ENCODE measurements at regions not wholly inside any gene's neighbourhood (a gene's known extent, or its start where the extent isn't known, plus 50 kb on each side); places are given as distances from the start of the nearest gene placed in this dataset.

DNA sequence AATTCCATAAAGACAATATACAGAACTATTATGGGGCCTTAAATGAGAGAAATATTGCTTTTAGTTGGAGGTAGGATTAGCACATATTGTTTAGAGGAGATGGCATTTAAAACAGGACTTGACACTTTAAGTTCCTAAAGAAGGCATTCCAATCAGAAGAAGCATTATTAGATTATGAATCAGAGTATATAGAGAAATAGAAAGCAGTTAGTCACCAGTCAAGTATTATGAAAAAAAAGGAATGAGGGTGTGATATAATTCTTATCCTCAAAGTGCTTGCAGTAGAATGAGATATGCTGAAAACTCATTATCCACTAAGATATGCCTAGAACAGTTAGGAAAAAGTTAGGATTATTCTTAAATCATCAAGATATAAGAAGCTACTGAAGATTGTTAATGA is 456.2 kb downstream of the ZNF385D start:
- Mint-ChIP-seq H3K36me3 (no peaks in the 10 kb centered on the region), H3K27ac (no peak overlapping the region), H3K4me1 (ENCODE audit: low read depth) (no peaks in the 10 kb centered on the region), H3K27me3 (no peaks in the 10 kb centered on the region), H3K4me3 (no peak overlapping the region), H3K9me3 (peaks cover 13% of the 10 kb centered on the region)
- ChIA-PET POLR2A (no interaction called here), CTCF (no interaction called here)
- intact Hi-C loops (cut with micrococcal nuclease) = no loop called here
- no peak for DNase-seq

DNA sequence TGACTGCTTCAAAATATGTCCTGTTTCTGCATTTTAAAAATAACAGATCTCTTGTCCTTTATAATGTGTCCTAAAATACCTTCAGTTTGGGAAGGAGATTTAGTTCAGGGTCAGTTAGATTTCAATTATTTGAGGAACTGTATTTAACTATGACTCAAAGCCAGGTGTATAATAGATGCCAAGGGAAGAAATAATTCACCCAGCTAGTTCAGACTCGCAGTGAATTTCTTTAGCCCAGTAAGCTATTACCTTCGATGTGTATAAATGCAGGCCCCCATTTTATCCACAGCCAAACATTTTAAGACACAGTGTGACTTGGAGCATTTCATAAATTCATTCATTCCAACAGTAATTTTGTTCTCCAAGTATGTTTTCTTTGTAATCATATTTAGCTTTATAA is 458.0 kb downstream of the ZNF385D start:
- Mint-ChIP-seq H3K36me3 (no peaks in the 10 kb centered on the region), H3K4me1 (ENCODE audit: low read depth) (no peaks in the 10 kb centered on the region), H3K9me3 (peaks cover 5% of the 10 kb centered on the region), H3K4me3 (no peak overlapping the region), H3K27me3 (no peaks in the 10 kb centered on the region), H3K27ac (no peak overlapping the region)
- ChIA-PET CTCF (no interaction called here), POLR2A (no interaction called here)
- no peak for DNase-seq
- intact Hi-C loops (cut with micrococcal nuclease) = no loop called here

DNA sequence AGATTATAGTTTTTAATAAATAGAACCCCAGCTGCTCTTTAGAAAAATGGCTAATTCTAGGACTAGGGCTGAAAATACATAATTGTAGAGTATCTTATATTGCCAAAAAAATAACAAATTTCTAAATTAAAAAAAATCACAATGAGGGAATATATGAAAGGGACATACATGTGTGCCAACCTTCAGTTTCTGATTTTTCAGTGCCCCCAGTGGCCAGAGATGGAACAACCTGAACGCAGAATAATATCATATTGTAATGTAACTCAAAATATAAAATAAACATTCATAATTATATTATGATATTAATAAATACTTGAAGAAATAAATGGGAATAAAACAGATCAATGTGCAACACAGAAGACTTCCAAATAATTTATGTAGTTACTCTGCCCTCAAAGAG is 460.5 kb downstream of the ZNF385D start:
- no peak overlapping the region for H3K27ac Mint-ChIP-seq
- peaks cover 4% of the 10 kb centered on the region for H3K9me3 Mint-ChIP-seq
- no peaks in the 10 kb centered on the region for H3K27me3 Mint-ChIP-seq
- H3K4me3 Mint-ChIP-seq = no peak overlapping the region
- ChIA-PET CTCF (no interaction called here), POLR2A (no interaction called here)
- no peaks in the 10 kb centered on the region for H3K4me1 Mint-ChIP-seq (ENCODE audit: low read depth)
- no peaks in the 10 kb centered on the region for H3K36me3 Mint-ChIP-seq
- intact Hi-C loops (cut with micrococcal nuclease) = no loop called here
- DNase-seq = no peak

DNA sequence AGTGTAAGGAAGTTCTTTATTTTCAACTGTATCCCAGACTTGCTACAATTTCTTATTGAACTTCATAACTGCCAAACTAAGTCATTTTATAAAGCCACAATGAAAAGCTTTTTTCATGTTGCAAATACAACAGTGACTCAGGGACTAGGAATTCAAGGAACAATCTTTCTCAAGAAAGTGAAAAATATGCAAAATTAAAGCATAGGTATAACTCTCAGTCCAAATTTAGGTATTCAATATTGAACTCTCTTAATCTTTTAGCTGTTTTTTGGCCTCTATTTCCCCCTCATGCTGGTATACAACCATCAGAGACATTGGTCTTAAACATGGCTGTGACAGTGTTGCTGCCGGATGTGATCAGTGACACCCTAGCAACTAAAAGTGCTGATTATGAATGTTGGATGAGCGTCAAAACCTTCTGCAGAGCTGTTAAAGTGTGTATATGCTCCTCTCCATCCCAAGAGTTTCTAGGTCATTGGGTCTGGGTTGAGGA is 476.9 kb downstream of the ZNF385D start:
- Mint-ChIP-seq H3K9me3 (peaks cover 17% of the 10 kb centered on the region), H3K27me3 (no peaks in the 10 kb centered on the region), H3K4me1 (ENCODE audit: low read depth) (no peaks in the 10 kb centered on the region), H3K36me3 (no peaks in the 10 kb centered on the region), H3K27ac (no peak overlapping the region), H3K4me3 (no peak overlapping the region)
- CTCF ChIA-PET = no interaction called here
- no peak for DNase-seq
- intact Hi-C loops (cut with micrococcal nuclease) = no loop called here
- POLR2A ChIA-PET = no interaction called here

DNA sequence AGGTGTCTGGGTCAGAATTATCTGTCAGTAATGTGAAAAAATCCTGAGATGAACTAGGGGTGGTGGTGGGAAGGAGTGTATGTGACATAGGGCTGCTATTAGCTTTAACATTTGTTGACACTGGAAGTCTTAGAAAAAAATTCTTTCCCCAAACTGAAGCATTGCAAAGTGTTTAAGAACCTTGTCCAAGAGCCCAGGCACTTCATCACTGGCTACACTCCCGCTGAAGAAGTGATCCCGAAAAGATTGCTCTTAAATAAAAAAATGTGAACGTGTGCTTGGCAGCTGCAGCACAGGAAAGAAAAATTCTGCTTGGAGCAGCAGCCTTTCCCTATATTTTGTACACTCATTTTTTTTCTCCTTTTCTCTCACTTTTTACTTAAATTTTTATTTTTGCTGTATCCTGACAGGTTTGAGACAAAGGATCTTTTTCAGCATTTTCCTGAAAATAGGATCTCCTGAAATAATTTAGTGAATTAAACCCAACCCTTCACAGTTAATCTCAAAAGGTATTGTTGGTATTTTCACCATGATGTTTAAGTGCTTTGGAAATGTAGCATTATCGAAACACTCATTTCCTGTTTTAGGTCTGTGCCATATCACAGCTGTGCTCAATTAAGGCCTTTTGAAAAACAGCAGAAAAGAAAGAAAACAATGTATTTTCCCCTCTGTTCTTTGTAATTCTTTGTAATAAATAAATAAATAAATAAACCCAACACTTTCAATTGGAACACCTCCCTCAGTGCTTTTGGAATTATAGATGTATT is 477.6 kb downstream of the ZNF385D start:
- POLR2A ChIA-PET = no interaction called here
- H3K27me3 Mint-ChIP-seq = no peaks in the 10 kb centered on the region
- peaks cover 21% of the 10 kb centered on the region for H3K9me3 Mint-ChIP-seq
- no peaks in the 10 kb centered on the region for H3K4me1 Mint-ChIP-seq (ENCODE audit: low read depth)
- intact Hi-C loops (cut with micrococcal nuclease) = no loop called here
- no peak overlapping the region for H3K4me3 Mint-ChIP-seq
- DNase-seq = no peak
- H3K27ac Mint-ChIP-seq = no peak overlapping the region
- H3K36me3 Mint-ChIP-seq = no peaks in the 10 kb centered on the region
- CTCF ChIA-PET = interaction anchor here (0.8 kb wide), 1 partner anchor 10 kb away, joined by 3 read pairs; no protein-coding TSS in a partner anchor

DNA sequence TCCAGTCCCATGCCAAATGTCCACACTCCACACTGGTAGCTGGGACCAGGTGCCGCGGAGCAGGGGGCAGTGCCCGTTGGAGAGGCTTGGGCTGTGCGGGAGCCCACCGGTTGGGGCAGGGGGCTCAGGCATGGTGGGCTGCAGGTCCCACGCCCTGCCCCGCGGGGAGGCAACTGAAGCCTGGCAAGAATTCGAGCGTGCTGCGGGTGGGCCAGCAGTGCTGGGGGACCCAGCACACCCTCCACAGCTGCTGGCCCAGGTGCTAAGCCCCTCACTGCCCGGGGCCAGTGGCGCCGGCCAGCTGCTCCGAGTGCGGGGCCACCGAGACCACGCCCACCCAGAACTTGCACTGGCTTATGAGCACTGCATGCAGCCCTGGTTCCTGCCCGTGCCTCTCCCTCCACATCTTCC is 479.4 kb downstream of the ZNF385D start:
- POLR2A ChIA-PET = no interaction called here
- peaks cover 25% of the 10 kb centered on the region for H3K9me3 Mint-ChIP-seq
- intact Hi-C loops (cut with micrococcal nuclease) = no loop called here

DNA sequence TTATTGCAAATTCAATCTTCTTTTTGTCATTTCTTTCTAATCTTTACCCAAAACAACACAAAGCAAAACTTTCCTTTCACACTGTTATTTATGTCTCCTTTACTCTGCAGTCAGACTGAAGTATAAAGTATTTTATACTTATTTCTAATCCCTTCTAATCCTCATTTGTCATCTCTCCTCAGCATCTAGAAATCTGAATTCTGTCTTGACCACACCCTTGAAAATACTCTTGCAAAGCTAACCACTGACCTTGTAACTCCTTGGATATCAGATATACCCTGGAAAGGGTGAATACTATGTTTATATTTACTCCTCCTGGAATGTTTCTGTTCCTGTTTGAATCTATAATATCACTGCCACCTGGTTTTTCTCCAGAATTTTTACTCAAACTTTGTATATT is 481.1 kb downstream of the ZNF385D start:
- Mint-ChIP-seq H3K9me3 (peaks cover 17% of the 10 kb centered on the region), H3K4me1 (ENCODE audit: low read depth) (no peaks in the 10 kb centered on the region), H3K4me3 (no peak overlapping the region), H3K27me3 (no peaks in the 10 kb centered on the region), H3K36me3 (no peaks in the 10 kb centered on the region), H3K27ac (no peak overlapping the region)
- intact Hi-C loops (cut with micrococcal nuclease) = no loop called here
- CTCF ChIA-PET = no interaction called here
- POLR2A ChIA-PET = no interaction called here
- DNase-seq = no peak

More for the DNA sequence above, 479.4 kb downstream of the ZNF385D start:
- CTCF ChIA-PET = no interaction called here
- Mint-ChIP-seq H3K27me3 (no peaks in the 10 kb centered on the region), H3K27ac (no peak overlapping the region), H3K4me1 (ENCODE audit: low read depth) (no peaks in the 10 kb centered on the region), H3K36me3 (no peaks in the 10 kb centered on the region), H3K4me3 (no peak overlapping the region)
- no peak for DNase-seq

DNA sequence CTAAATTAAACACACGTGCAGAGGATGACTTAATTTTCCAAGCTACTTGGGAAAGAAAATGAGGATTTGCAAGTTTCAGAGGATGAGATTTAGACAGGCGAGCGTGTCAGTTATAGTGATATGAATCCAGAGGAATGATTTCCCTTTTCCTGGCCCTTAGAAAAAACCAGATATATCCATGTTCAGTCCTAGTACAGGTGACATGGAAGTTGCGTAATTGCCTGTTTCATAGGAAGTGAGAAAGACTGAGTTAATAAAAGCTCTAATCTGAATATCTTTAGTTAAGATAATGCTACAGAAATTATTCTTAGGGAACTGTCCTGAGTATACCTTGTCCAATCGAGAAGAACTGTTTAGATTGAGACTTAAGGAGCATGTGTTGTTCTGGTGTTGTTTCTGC is 490.5 kb downstream of the ZNF385D start:
- no peaks in the 10 kb centered on the region for H3K36me3 Mint-ChIP-seq
- intact Hi-C loops (cut with micrococcal nuclease) = no loop called here
- H3K27ac Mint-ChIP-seq = no peak overlapping the region
- H3K9me3 Mint-ChIP-seq = peaks cover 6% of the 10 kb centered on the region
- H3K27me3 Mint-ChIP-seq = no peaks in the 10 kb centered on the region
- CTCF ChIA-PET = no interaction called here
- H3K4me1 Mint-ChIP-seq (ENCODE audit: low read depth) = no peaks in the 10 kb centered on the region
- POLR2A ChIA-PET = no interaction called here
- H3K4me3 Mint-ChIP-seq = no peak overlapping the region
- no peak for DNase-seq

DNA sequence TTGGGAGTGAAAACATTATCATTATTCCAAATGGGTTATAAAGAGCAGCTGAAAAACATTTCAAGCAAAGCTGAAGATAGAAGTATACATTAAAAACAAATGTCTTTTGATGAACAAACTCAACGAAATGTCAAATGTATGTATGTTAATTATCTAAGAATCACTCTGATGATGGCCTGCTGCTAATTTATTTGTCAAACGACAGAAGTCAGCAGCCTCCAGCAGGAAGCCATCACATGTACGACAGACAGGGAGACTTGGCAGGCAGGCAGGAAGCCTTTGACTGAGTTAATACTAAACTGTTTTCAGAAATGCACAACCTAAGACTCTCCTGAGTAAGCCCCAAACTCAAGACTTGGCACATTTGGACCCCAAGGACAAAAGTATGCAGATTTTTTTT is 491.1 kb downstream of the ZNF385D start:
- intact Hi-C loops (cut with micrococcal nuclease) = no loop called here
- H3K4me3 Mint-ChIP-seq = no peak overlapping the region
- CTCF ChIA-PET = no interaction called here
- H3K27me3 Mint-ChIP-seq = no peaks in the 10 kb centered on the region
- H3K36me3 Mint-ChIP-seq = no peaks in the 10 kb centered on the region
- DNase-seq = no peak
- no peak overlapping the region for H3K27ac Mint-ChIP-seq
- no peaks in the 10 kb centered on the region for H3K4me1 Mint-ChIP-seq (ENCODE audit: low read depth)
- POLR2A ChIA-PET = no interaction called here
- H3K9me3 Mint-ChIP-seq = peaks cover 6% of the 10 kb centered on the region

DNA sequence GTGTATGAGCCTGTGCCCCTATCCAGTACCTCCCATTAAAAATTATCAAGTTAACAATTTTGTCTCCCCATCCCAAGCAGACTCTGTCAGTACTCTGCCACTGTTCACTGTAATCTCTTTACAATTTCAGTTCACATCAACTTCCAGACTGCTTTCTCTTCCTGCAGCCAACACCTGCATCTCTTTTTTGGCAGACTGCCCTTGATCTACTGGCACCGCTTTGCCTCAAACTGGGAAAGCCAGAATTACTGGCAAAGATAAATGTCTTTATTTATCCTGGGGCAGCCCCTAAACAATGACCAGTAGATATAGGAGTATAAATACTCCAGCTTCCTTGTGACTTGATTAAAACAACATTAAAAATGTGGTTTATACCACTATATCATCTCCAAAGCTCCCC is 494.1 kb downstream of the ZNF385D start:
- H3K9me3 Mint-ChIP-seq = peaks cover 6% of the 10 kb centered on the region
- no peak for DNase-seq
- H3K27me3 Mint-ChIP-seq = no peaks in the 10 kb centered on the region
- no peak overlapping the region for H3K4me3 Mint-ChIP-seq
- H3K4me1 Mint-ChIP-seq (ENCODE audit: low read depth) = no peaks in the 10 kb centered on the region
- ChIA-PET POLR2A (no interaction called here), CTCF (no interaction called here)
- intact Hi-C loops (cut with micrococcal nuclease) = no loop called here
- H3K27ac Mint-ChIP-seq = no peak overlapping the region
- no peaks in the 10 kb centered on the region for H3K36me3 Mint-ChIP-seq

DNA sequence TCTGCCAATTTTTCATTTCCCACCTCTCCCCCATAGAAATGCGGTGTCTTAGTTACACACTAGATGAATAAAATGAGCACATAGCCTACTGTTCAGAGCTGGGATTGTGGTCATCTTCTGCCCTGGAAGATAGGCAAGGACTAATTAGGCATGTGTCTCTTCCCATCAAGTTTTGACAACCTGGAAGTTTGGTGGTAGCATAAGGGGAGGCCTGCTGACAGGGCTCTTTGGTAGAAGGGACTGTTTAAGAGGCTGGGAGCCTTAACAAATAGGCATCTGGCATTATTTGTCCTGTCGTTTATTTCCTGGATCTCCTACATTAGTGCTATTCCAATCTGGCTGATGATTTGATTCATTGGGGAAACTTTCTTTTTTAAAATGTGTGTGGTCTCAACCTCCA is 512.3 kb downstream of the ZNF385D start:
- no peak for DNase-seq
- POLR2A ChIA-PET = no interaction called here
- no peak overlapping the region for H3K4me3 Mint-ChIP-seq
- no peaks in the 10 kb centered on the region for H3K36me3 Mint-ChIP-seq
- H3K9me3 Mint-ChIP-seq = peaks cover 5% of the 10 kb centered on the region
- H3K4me1 Mint-ChIP-seq (ENCODE audit: low read depth) = no peaks in the 10 kb centered on the region
- intact Hi-C loops (cut with micrococcal nuclease) = no loop called here
- CTCF ChIA-PET = no interaction called here
- no peaks in the 10 kb centered on the region for H3K27me3 Mint-ChIP-seq
- H3K27ac Mint-ChIP-seq = no peak overlapping the region

DNA sequence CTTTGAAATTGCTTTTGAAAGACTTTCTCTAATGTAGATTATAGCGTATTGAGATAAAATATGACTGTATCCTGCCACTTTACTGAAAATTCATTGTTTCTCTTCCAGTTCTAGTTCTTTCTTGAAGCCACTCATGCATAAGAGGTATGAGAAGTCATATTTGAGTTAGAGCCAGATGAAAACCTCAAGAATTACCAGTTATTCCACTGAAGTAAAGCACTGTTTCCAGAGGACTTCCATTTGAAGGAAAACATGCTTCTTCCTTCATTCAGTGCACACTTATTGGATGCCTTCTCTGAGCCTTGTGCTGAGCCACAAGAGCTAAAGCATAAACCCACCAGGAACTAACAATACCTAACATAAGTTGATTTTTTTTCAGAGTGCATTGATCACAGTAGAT is 513.4 kb downstream of the ZNF385D start:
- H3K4me3 Mint-ChIP-seq = no peak overlapping the region
- POLR2A ChIA-PET = no interaction called here
- CTCF ChIA-PET = no interaction called here
- H3K36me3 Mint-ChIP-seq = no peaks in the 10 kb centered on the region
- peaks cover 4% of the 10 kb centered on the region for H3K9me3 Mint-ChIP-seq
- no peak for DNase-seq
- no peaks in the 10 kb centered on the region for H3K4me1 Mint-ChIP-seq (ENCODE audit: low read depth)
- H3K27me3 Mint-ChIP-seq = no peaks in the 10 kb centered on the region
- no peak overlapping the region for H3K27ac Mint-ChIP-seq
- intact Hi-C loops (cut with micrococcal nuclease) = no loop called here

DNA sequence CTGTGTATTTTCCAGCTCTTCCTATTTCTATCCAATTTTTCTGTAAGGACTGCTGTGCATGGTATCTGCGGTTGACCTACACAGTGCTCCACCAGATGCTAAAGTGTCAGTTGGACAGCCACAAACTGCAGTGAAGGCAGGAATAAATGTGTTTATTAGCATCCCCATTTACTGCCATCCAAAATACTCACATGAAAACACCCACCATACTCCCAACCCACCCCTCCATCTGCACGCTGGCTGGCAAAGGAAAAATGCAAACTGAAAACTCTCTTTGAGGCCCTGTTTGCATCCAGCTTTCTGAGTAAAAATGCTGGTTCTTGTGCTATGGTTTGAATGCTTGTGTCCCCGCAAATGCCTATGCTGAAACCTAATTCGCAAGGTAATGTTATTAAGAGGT is 515.5 kb downstream of the ZNF385D start:
- Mint-ChIP-seq H3K4me1 (ENCODE audit: low read depth) (no peaks in the 10 kb centered on the region), H3K27me3 (no peaks in the 10 kb centered on the region), H3K4me3 (no peak overlapping the region), H3K27ac (no peak overlapping the region), H3K36me3 (no peaks in the 10 kb centered on the region), H3K9me3 (peaks cover 4% of the 10 kb centered on the region)
- no peak for DNase-seq
- CTCF ChIA-PET = no interaction called here
- POLR2A ChIA-PET = no interaction called here
- intact Hi-C loops (cut with micrococcal nuclease) = no loop called here
